Caco-2 (cell line): ENCODE measurements at regions not wholly inside any gene's neighbourhood (a gene's known extent, or its start where the extent isn't known, plus 50 kb on each side); places are given as distances from the start of the nearest gene placed in this dataset.

Experiments
- BruUV-seq: library from RNA; stranded (reverse); fragments of 400-500 nt; replicated peaks from 2 replicates; lab custom pipeline; 2021; lab: Mats Ljungman, UMichigan
- CTCF ChIA-PET: fragments of 300-600 bp; sonication (Branson Sonifier 250); formaldehyde crosslinking; loops from one replicate; lab custom pipeline; 2022; ENCODE audit warnings: antibody characterized with exemption; lab: Charles Lee
- POLR2A ChIA-PET: fragments of 300-600 bp; sonication (Branson Sonifier 250); formaldehyde crosslinking; loops from one replicate; lab custom pipeline; 2022; ENCODE audit warnings: antibody characterized with exemption; lab: Charles Lee
- DNase-seq, 2 experiments: peaks; one replicate each; pipeline versions ENCODE4 v3.0.0 to v3.0.0-alpha.2; 2020 to 2022
- H3K27me3 ChIP-seq: replicated peaks from 2 replicates; pipeline ENCODE4 v1.6.0; 2011; ENCODE audit warnings: low read length; ENCODE audit not compliant: control insufficient read depth, insufficient read depth
- H3K36me3 ChIP-seq: 2 replicates; pipeline ENCODE4 v1.5.1; 2011; ENCODE audit warnings: low read length; ENCODE audit not compliant: control insufficient read depth, insufficient read depth
- H3K4me1 ChIP-seq: fragments of 250-450 bp; sonication (Bioruptor Pico); 2 replicates; pipeline ENCODE4 v1.5.1; 2020; ENCODE audit warnings: mild to moderate bottlenecking
- H3K4me3 ChIP-seq: 2 replicates; pipeline ENCODE4 v1.5.1; 2011; ENCODE audit warnings: low read depth, mild to moderate bottlenecking, control low read depth, low read length
- H3K9me3 ChIP-seq: fragments of 250-450 bp; sonication (Bioruptor Pico); 2 replicates; pipeline ENCODE4 v1.5.1; 2020; ENCODE audit warnings: mild to moderate bottlenecking, moderate library complexity
- H3K27ac Mint-ChIP-seq: one replicate; pipeline ENCODE4 v1.8.0; 2022; ENCODE audit warnings: mixed read lengths; ENCODE audit not compliant: unreplicated experiment
- H3K27me3 Mint-ChIP-seq: one replicate; pipeline ENCODE4 v1.8.0; 2022; ENCODE audit warnings: mixed read lengths; ENCODE audit not compliant: insufficient read depth, unreplicated experiment
- H3K36me3 Mint-ChIP-seq: one replicate; pipeline ENCODE4 v1.8.0; 2022; ENCODE audit warnings: mild to moderate bottlenecking, mixed read lengths; ENCODE audit not compliant: insufficient read depth, unreplicated experiment
- H3K4me1 Mint-ChIP-seq: one replicate; pipeline ENCODE4 v1.8.0; 2022; ENCODE audit warnings: low read depth, mixed read lengths; ENCODE audit not compliant: unreplicated experiment
- H3K4me3 Mint-ChIP-seq: one replicate; pipeline ENCODE4 v1.8.0; 2022; ENCODE audit warnings: mild to moderate bottlenecking, moderate library complexity, mixed read lengths; ENCODE audit not compliant: unreplicated experiment
- H3K9me3 Mint-ChIP-seq: one replicate; pipeline ENCODE4 v1.8.0; 2022; ENCODE audit warnings: mixed read lengths; ENCODE audit not compliant: unreplicated experiment
- intact Hi-C: fragments of 100-400 bp; cut with micrococcal nuclease; formaldehyde crosslinking; loops from one replicate; pipeline ENCODE4 v1.10.0; 2022; ENCODE audit not compliant: unreplicated experiment
- TF ChIP-seq, protein P1 (sequence below), 2 experiments: fragments of 200-600 bp in 1 of 2; IDR thresholded peaks; 1 replicate in 1 of 2; 2 replicates in 1 of 2; pipeline versions ENCODE4 v1.5.1 to v1.8.0; 2011 to 2022; ENCODE audit warnings: antibody characterized with exemption in 1 of 2, control low read depth in 1 of 2, inconsistent platforms in 1 of 2, low read depth in 1 of 2, low read length in 1 of 2, mild to moderate bottlenecking in 1 of 2, moderate library complexity in 1 of 2; ENCODE audit not compliant: insufficient read depth in 1 of 2, severe bottlenecking in 1 of 2, unreplicated experiment in 1 of 2

DNA sequence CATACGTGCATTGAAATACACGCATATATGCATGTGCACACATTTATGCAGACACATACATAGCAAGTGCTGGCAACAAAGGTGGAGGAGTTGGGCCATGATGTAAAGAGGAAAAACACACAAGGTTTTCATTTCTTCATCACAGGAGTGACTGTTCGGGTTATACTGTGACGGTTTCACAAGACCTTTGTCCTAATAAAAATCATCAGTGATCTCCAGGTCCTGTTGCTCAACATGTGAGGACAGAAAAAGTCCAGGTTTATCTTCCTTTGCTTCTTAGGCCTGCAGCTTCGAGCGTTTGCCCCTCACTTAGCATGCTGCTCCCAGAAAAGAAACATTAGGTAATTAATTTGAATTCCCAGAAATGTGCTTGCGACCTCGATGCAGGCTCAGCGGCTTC is 1260.0 kb upstream of the TMEM132C start:
- H3K27me3 ChIP-seq: no peaks in the 10 kb centered on the region
- Mint-ChIP-seq H3K4me3 (no peak overlapping the region), H3K9me3 (no peaks in the 10 kb centered on the region), H3K4me1 (no peaks in the 10 kb centered on the region), H3K27me3 (no peaks in the 10 kb centered on the region), H3K27ac (no peak overlapping the region), H3K36me3 (no peaks in the 10 kb centered on the region)
- no peak overlapping the region for H3K4me3 ChIP-seq
- BruUV-seq: no TSS peak
- TF ChIP-seq, protein P1, sequence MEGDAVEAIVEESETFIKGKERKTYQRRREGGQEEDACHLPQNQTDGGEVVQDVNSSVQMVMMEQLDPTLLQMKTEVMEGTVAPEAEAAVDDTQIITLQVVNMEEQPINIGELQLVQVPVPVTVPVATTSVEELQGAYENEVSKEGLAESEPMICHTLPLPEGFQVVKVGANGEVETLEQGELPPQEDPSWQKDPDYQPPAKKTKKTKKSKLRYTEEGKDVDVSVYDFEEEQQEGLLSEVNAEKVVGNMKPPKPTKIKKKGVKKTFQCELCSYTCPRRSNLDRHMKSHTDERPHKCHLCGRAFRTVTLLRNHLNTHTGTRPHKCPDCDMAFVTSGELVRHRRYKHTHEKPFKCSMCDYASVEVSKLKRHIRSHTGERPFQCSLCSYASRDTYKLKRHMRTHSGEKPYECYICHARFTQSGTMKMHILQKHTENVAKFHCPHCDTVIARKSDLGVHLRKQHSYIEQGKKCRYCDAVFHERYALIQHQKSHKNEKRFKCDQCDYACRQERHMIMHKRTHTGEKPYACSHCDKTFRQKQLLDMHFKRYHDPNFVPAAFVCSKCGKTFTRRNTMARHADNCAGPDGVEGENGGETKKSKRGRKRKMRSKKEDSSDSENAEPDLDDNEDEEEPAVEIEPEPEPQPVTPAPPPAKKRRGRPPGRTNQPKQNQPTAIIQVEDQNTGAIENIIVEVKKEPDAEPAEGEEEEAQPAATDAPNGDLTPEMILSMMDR (IDR thresholded peaks at IDR 0.05; ENCODE audit: insufficient read depth in 1 of 2, low read depth in 1 of 2, low read length in 1 of 2, severe bottlenecking in 1 of 2, unreplicated experiment in 1 of 2): no peak
- CTCF ChIA-PET: no interaction called here
- intact Hi-C loops: no loop called here
- DNase-seq: no peak
- H3K36me3 ChIP-seq: no peaks in the 10 kb centered on the region
- no peaks in the 10 kb centered on the region for H3K4me1 ChIP-seq
- no peaks in the 10 kb centered on the region for H3K9me3 ChIP-seq
- POLR2A ChIA-PET: no interaction called here

DNA sequence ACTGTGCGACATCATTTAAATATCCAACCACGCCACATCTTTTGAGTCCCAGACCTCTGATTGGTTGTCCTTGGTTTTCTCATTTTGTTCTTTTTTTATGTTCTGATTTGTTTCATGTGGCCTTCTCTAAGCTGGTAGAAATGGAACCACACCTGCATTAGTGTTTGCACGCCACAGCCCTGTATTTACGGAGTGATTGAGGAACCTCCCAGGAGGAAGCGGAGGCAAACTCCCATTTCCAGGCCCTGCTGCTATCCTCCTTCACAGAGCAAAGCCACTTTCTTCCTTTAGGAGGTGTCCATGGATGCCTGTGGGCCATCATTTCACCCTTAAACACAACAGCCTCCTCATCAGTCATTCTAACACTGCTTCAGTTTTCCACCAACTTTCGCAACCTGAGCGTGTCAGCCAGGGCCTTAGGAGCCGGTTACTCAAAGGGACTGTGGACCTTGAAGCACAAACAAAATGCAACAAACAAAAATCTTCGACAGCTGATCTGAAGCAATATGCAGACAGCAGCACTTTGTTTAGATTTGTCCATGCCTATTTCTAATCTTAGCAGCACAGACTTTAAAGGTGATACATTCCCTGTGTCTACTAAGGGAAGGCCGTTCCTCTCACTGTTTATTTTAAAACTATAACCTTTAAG is 1258.1 kb upstream of the TMEM132C start:
- H3K27ac Mint-ChIP-seq: no peak overlapping the region

DNA sequence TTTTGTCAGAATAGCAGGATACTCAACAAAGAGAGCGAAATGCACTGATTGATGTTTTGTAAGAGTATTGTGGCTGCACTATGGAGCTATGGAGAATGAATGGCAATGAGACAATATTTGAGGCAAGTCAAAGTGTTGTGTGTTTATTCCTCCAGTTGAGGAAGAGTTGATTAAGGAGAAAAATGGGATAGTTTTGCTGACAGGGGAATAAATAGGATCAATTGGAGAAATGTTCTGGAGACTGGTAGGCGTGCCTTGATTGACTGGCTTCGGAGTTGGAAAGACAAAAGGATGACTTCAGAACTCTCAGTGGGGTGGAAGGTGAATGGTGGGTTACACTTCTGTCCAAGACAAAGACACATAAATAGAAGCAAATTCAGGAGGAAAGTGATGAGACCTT is 1254.9 kb upstream of the TMEM132C start:
- DNase-seq: no peak
- Mint-ChIP-seq H3K4me1 (no peaks in the 10 kb centered on the region), H3K9me3 (no peaks in the 10 kb centered on the region), H3K36me3 (no peaks in the 10 kb centered on the region), H3K27ac (no peak overlapping the region), H3K27me3 (no peaks in the 10 kb centered on the region), H3K4me3 (no peak overlapping the region)
- no TSS peak for BruUV-seq
- intact Hi-C loops: no loop called here
- Histone ChIP-seq H3K9me3 (no peaks in the 10 kb centered on the region), H3K4me1 (no peaks in the 10 kb centered on the region), H3K27me3 (no peaks in the 10 kb centered on the region), H3K36me3 (no peaks in the 10 kb centered on the region), H3K4me3 (no peak overlapping the region)
- POLR2A ChIA-PET: no interaction called here
- CTCF ChIA-PET: no interaction called here
- TF ChIP-seq, protein P1 (IDR thresholded peaks at IDR 0.05; ENCODE audit: insufficient read depth in 1 of 2, low read depth in 1 of 2, low read length in 1 of 2, severe bottlenecking in 1 of 2, unreplicated experiment in 1 of 2): no peak

More for the DNA sequence above, 1258.1 kb upstream of the TMEM132C start:
- no peak for DNase-seq
- no peaks in the 10 kb centered on the region for H3K9me3 ChIP-seq
- intact Hi-C loops: no loop called here
- no peaks in the 10 kb centered on the region for H3K36me3 ChIP-seq
- no peaks in the 10 kb centered on the region for H3K27me3 ChIP-seq
- no peaks in the 10 kb centered on the region for H3K36me3 Mint-ChIP-seq
- H3K4me3 Mint-ChIP-seq: no peak overlapping the region
- POLR2A ChIA-PET: no interaction called here
- BruUV-seq: no TSS peak
- no peaks in the 10 kb centered on the region for H3K4me1 Mint-ChIP-seq
- TF ChIP-seq, protein P1 (IDR thresholded peaks at IDR 0.05; ENCODE audit: insufficient read depth in 1 of 2, low read depth in 1 of 2, low read length in 1 of 2, severe bottlenecking in 1 of 2, unreplicated experiment in 1 of 2): no peak
- H3K4me1 ChIP-seq: no peaks in the 10 kb centered on the region
- no peaks in the 10 kb centered on the region for H3K9me3 Mint-ChIP-seq
- no peaks in the 10 kb centered on the region for H3K27me3 Mint-ChIP-seq
- H3K4me3 ChIP-seq: no peak overlapping the region
- CTCF ChIA-PET: no interaction called here
